ENCODE measurements at regions not wholly inside any gene's neighbourhood (a gene's known extent, or its start where the extent isn't known, plus 50 kb on each side); places are given as distances from the start of the nearest gene placed in this dataset.

- intact Hi-C loops (cut with DNase I): no loop called here
- DNase-seq (ENCODE audit: low spot score) (no peak), ATAC-seq (no peak)
These were observed 444.7 kb downstream of the FLRT2 start for GRCh38 chr14:85974602-85975001.

- DNase-seq (ENCODE audit: low spot score) (no peak), ATAC-seq (no peak)
- intact Hi-C loops (cut with DNase I): no loop called here
These were observed 433.5 kb downstream of the FLRT2 start for GRCh38 chr14:85963486-85963885.

DNA sequence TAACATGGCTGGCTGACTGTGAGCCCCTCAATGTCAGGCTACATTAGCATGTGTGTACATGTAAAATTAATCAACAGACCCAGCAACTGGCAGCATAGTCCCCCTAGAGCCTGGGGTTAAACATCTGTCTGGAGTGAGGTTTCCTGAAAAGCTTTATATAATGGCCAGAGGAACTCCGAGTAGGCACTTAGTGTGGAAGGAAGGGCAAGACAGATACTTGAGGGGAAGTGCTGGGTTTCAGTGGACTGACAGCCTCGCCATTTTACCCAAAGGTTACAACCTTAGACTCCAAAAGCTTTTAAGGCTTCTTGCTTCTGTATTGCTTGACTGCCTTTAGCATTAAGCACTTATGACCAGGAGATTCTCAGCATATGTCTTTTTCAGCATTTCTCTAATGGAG, 430.8 kb downstream of the FLRT2 start:
- DNase-seq (ENCODE audit: low spot score) (no peak), ATAC-seq (no peak)
- intact Hi-C loops (cut with DNase I): no loop called here

DNA sequence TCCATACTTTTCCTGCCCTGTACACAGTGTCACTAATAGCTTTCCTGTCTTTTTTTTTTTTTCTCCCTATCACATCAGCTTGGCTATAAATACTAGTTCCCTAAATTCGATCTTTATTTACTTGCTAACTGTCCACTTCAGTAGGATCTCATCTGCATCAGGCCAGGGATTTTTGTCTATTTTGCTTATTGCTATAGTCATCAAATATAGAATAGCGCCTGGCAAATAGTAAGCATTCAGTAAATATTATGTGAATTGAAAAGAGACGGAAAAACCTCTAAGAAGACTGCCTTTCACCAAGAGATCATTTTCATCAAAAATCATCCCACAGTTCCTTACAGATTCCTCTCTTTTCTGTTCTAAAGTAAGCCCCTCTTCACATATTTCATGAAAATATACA, 429.1 kb downstream of the FLRT2 start:
- ATAC-seq (no peak), DNase-seq (ENCODE audit: low spot score) (no peak)
- intact Hi-C loops (cut with DNase I): no loop called here

- no peak for DNase-seq (ENCODE audit: low spot score)
- intact Hi-C loops (cut with DNase I): no loop called here
- no peak for ATAC-seq
These were observed 428.1 kb downstream of the FLRT2 start for GRCh38 chr14:85958069-85958468.

GRCh38 chr14:85953265-85953664, 423.3 kb downstream of the FLRT2 start:
- ATAC-seq: no peak
- intact Hi-C loops (cut with DNase I): no loop called here
- DNase-seq (ENCODE audit: low spot score): no peak

DNA sequence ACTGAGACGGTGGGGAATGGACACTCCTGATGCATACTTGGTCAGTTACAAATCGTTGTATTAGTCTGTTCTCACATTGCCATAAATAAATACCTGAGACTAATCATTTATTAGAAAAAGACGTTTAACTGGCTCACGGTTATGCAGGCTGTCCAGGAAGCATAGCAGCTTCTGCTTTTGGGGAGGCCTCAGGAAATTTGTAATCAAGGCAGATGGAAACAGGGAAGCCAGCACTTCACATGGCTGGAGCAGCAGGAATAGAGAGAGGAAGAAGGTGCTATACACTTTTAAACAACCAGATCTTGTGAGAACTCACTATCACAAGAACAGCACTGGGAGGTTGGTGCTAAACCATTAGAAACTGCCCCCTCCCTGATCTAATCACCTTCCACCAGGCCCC, 418.2 kb downstream of the FLRT2 start:
- DNase-seq (ENCODE audit: low spot score) (no peak), ATAC-seq (no peak)
- intact Hi-C loops (cut with DNase I): no loop called here

DNA sequence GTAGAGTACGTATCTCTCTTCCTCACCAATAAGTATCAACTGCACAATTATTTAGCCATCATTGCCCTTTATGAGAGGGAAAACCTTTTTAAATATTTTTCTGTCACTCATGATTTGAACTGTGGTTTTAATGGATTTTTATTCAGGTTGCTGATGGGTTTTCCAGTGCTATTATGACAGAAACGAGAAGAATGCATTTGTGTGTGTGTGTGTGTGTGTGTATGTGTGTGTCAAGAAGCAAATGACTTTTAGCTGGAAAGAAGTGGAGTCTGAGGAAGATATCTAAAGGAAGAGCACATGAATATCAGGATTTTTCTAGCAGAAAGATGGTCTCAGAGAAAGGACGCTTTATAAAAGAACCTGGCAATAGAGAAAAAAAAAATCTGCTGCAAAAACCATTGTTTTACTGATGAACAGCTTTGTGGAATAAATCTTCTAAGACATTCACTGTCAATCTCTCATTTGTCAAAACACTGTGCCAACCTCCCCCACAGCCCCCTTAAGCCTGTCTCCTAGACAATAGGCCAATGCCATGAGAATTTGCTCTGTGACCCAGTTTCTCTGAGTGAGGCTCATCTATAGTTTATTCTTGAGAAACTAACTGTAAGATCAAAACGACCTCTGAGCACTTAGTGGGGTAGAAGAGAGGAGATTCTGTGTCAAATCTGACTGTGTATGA, 417.7 kb downstream of the FLRT2 start:
- no peak for DNase-seq (ENCODE audit: low spot score)
- intact Hi-C loops (cut with DNase I): no loop called here
- no peak for ATAC-seq

- ATAC-seq: no peak
- no peak for DNase-seq (ENCODE audit: low spot score)
- intact Hi-C loops (cut with DNase I): no loop called here
These were observed 413.2 kb downstream of the FLRT2 start for GRCh38 chr14:85943192-85943591.

DNA sequence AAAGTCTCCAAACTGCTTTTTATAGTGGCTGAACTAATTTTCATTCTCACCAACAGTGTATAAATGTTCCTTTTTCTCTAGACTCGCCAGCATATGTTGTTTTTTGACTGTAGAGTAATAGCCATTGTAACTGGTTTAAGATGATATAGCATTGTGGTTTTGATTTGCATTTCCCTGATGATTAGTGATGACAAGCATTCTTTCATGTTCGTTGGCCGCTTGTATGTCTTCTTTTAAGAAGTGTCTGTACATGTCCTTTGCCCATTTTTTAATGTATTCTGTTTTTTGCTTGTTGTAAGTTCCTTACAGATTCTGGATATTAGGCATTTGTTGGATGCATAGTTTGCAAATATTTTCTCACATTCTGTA, 404.9 kb downstream of the FLRT2 start:
- ATAC-seq: no peak
- intact Hi-C loops (cut with DNase I): no loop called here
- DNase-seq (ENCODE audit: low spot score): no peak

DNA sequence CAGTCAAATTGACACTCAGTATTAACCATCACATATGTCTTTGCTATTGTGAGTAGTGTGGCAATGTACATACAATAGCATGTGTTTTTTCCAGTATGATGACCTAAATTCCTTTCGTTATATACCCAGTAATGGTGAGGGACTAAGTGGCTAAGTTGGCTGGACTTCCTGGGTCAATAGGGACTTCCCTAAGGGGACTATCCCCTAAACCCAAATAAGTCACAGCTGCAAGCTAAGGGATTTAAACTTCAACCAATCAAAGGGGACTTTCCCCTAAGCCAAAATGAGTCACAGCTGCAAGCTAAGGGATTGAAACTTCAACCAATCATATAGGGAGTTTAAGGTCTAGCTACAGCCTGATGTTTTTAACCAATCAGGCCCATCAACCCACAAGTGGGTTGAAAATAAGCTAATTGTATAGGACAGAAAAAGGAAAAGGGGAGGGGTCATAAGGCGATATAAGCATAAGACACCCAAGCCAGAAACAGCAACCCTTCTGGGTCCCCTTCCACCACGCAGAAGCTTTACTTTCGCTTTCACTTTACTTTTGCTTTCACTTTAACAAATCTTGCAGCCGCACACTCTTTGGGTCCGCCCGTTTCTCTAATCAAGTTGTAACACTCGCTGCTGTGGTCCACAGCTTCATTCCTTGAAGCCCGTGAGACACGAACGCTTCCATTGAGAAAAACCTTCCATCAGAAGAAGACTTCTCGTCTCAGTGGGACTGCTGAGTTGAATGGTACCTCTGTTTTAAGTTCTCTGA, 404.4 kb downstream of the FLRT2 start:
- DNase-seq (ENCODE audit: low spot score): no peak
- peak; percentile 95 for ATAC-seq
- intact Hi-C loops (cut with DNase I): no loop called here

DNA sequence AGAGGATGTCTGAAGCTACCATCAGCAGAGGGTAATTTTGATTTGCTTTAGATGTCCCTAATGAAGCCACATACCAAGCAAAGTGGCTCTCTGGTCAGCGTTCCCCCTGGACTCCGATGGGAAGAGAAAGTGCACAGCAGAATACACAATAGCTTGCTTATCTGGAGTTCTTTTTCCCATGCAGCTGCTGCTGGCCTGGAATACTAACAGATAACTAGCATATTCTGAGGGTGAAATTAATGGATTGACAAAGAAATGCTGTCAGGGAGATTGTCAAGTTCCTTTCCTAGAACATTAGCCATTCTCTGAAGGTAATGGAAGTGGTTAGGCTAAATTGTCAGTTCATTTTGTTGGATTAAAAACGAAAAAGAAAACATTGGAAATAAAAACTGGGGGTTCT, 391.3 kb downstream of the FLRT2 start:
- DNase-seq (ENCODE audit: low spot score) (no peak), ATAC-seq (peak; percentile 60)
- intact Hi-C loops (cut with DNase I): no loop called here

DNA sequence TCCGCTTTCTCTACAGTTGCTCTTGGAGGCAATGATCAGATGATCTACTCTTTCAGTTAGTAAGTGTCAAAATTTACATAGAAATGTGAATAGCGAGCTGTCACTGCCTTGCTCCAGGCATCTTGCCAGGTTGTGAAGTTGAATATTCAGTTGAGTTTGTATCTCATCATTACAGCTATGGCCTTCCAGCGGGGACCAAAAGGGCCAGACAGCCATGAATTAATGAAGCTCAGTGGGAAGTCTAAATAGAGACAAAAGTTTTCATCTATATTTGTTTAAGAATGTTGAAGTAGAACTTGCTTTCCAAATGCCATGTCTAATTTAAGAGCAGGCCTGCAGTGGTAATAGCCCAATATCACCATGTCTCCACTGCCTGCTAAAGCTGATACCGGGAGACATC, 387.8 kb downstream of the FLRT2 start:
- no peak for DNase-seq (ENCODE audit: low spot score)
- intact Hi-C loops (cut with DNase I): no loop called here
- ATAC-seq: no peak

DNA sequence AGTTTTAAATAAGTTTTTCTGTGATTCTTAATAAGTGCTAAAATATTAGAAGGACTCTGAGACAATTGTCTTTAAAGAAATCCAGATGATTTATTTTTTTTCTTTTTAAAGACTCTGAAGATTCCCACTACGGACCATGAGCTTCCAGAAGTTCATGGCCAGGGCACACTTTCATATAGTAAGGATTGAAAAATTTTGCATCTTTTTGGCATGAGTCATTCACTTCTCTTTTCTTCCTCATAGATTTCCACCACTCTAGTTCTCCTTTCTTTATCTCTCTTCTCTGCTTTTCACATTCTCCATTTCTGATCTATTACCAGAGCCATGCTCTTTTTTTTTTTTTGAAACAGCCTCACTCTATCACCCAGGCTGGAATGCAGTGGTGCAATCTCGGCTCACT, 385.8 kb downstream of the FLRT2 start:
- intact Hi-C loops (cut with DNase I): no loop called here
- ATAC-seq: no peak
- no peak for DNase-seq (ENCODE audit: low spot score)

DNA sequence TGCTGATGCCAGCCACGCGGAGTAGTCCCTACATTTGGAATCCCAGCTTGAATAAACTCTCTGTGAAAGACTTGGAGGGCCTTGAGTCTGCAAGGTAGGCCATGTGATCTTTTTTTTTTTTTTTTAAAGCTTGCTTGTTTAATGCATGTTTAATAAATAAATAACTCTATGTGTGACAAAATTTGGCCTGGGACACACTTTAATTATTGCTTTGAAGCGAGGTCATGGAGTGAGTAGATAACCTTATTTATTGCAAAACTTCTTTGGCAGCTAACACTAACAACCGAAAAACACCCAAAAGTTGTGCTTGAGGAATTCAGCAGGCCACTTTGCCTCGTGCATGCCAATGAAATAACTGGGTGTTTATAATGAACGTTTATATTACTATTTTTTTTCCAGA, 382.2 kb downstream of the FLRT2 start:
- ATAC-seq: no peak
- DNase-seq (ENCODE audit: low spot score): no peak

GRCh38 chr14:85911044-85911443, 381.1 kb downstream of the FLRT2 start:
- ATAC-seq: no peak
- intact Hi-C loops (cut with DNase I): no loop called here
- no peak for DNase-seq (ENCODE audit: low spot score)

More for the DNA sequence above, 382.2 kb downstream of the FLRT2 start:
- intact Hi-C loops (cut with DNase I): no loop called here

DNA sequence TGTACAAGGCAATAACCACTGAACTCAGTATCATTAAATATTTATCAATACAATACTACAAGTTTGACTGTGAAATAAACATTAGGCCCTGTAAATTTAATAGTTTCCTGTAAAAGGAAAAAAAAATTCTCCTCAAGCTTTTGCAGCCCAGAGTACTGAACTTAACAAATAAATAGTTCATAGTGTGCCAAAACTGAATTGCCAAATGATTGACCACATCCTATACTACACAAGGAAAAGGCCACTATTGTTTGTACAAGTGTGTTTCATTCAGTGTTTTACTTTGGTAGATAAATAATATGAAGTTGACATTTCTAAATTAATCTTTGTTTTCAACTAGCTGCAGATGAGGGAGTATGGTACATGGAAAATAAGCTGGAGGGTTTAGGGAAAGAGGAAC, 379.6 kb downstream of the FLRT2 start:
- intact Hi-C loops (cut with DNase I): no loop called here
- DNase-seq (ENCODE audit: low spot score) (no peak), ATAC-seq (peak; percentile 86)

DNA sequence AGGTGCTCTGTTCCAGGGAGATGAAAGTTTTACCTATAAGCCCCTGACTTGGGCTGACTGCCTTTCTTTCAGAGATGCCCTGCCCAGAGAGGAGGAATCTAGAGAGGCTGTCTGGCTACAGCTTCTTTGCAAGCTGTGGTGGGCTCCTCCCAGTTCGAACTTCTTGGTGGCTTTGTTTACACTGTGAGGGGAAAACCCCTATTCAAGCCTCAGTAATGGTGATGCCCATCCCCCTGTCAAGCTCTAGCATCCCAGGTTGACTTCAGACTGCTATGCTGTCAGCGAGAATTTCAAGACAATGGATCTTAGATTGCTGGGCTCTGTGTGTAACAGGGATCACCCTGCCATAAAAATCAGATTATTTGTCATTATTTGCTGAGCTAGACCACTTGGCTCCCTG, 377.6 kb downstream of the FLRT2 start:
- DNase-seq (ENCODE audit: low spot score): no peak
- intact Hi-C loops (cut with DNase I): no loop called here
- no peak for ATAC-seq

DNA sequence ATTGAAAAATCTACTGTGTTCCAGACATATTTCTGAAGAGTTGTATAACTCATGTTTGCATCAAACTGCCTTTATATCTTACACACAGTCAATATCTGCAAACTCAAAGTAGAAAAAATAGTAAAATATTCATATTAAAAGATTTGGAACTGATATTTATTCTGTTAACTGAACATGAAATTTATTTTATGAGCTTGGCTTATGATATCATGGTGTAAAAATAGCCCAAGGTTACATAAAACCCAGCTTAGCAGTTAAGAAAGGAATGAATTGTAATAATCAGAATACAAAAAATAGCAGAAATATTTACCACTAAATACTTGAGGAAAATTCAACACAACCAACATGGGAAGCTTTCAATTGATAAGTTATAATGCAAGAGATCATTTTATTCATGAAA, 367.9 kb downstream of the FLRT2 start:
- no peak for ATAC-seq
- intact Hi-C loops (cut with DNase I): no loop called here
- no peak for DNase-seq (ENCODE audit: low spot score)

DNA sequence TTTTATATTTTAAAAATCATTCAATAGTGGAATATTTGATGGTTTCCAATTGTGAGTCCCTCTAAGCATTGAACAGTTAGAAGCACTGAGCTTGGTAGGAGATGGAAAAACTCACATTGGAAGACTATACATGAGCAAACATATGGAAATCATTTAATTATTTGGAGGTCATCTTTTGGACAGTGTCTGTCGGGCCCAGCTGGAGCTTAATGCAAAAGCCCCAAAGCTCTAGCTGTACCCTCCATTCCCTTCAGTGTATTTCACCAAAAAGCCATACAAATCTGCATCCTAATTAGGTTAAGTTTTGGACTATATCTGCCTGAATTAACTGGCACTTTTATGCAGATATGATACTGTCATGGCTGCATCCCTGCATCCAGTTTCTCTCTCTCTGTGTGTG, 365.7 kb downstream of the FLRT2 start:
- no peak for ATAC-seq
- no peak for DNase-seq (ENCODE audit: low spot score)
- intact Hi-C loops (cut with DNase I): no loop called here

DNA sequence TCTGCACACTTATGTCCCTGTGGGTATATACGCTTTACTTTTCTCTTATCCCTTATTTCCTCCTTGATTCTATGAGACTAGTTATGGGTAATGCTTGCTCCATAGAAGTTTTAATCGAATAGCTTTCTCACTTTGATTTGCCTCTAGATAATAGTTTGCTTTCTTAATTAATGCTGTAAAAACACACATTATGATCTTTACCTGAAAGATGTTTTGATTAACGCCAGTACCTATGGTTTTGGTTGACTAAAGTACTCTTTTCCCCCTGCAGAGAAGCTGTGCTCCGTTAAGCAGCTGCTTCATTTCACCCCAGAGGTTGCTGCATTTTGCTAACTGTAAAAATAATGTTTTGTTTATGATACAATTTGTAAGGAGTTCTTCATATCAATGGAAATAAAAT, 362.3 kb downstream of the FLRT2 start:
- DNase-seq (ENCODE audit: low spot score): no peak
- ATAC-seq: no peak
- intact Hi-C loops (cut with DNase I): no loop called here

Measured in sciatic nerve (tissue), 2 donors.